Keratinocyte (primary cell): ENCODE measurements at regions not wholly inside any gene's neighbourhood (a gene's known extent, or its start where the extent isn't known, plus 50 kb on each side); places are given as distances from the start of the nearest gene placed in this dataset.

Experiments
- DNase-seq: peaks from one replicate; pipeline ENCODE4 v3.0.0-alpha.2; 2011; ENCODE audit warnings: low read depth, missing footprints, low spot score
- FAIRE-seq: peaks from 2 replicates; lab custom pipeline; 2011; peaks lifted over from hg19 to GRCh38; lab: Jason Lieb, UNC
- H2AFZ ChIP-seq: 2 replicates; pipeline ENCODE4 v1.6.0; 2012; ENCODE audit warnings: low read length, control low read depth, inconsistent platforms; ENCODE audit not compliant: control insufficient read depth
- H3K27ac ChIP-seq: 2 replicates; pipeline ENCODE4 v1.5.1; 2011; ENCODE audit warnings: low read length; ENCODE audit not compliant: control insufficient read depth, insufficient read depth
- H3K27me3 ChIP-seq: 3 replicates; pipeline ENCODE4 v1.6.0; 2011; ENCODE audit warnings: low read length; ENCODE audit not compliant: control insufficient read depth, insufficient read depth; ENCODE audit errors: extremely low read depth
- H3K36me3 ChIP-seq, 2 experiments: 2 replicates in 1 of 2; 3 replicates in 1 of 2; pipeline ENCODE4 v1.5.1; 2011; ENCODE audit warnings: low read length in 2 of 2, mild to moderate bottlenecking in 1 of 2; ENCODE audit not compliant: control insufficient read depth in 2 of 2, insufficient read depth in 2 of 2; ENCODE audit errors: extremely low read depth in 1 of 2
- H3K4me1 ChIP-seq: 3 replicates; pipeline ENCODE4 v1.5.1; 2011; ENCODE audit warnings: low read length; ENCODE audit not compliant: control insufficient read depth, insufficient read depth; ENCODE audit errors: extremely low read depth
- H3K4me2 ChIP-seq: 3 replicates; pipeline ENCODE4 v1.6.0; 2011; ENCODE audit warnings: low read depth, low read length; ENCODE audit not compliant: control insufficient read depth, insufficient read depth; ENCODE audit errors: extremely low read depth
- H3K4me3 ChIP-seq, 3 experiments: fragments of 200-600 bp in 1 of 3; sonication (generic) in 1 of 3; 2 replicates in 2 of 3; 3 replicates in 1 of 3; pipeline ENCODE4 v1.5.1; 2011 to 2016; ENCODE audit warnings: low read length in 3 of 3, mild to moderate bottlenecking in 3 of 3, control low read depth in 2 of 3, inconsistent platforms in 1 of 3, low read depth in 1 of 3, mixed read lengths in 1 of 3, mixed run types in 1 of 3, moderate library complexity in 1 of 3; ENCODE audit not compliant: control insufficient read depth in 2 of 3, insufficient read depth in 2 of 3; ENCODE audit errors: extremely low read depth in 1 of 3
- H3K79me2 ChIP-seq: 2 replicates; pipeline ENCODE4 v1.6.0; 2012; ENCODE audit warnings: low read length; ENCODE audit not compliant: control insufficient read depth, insufficient read depth
- H3K9ac ChIP-seq: 3 replicates; pipeline ENCODE4 v1.6.0; 2011; ENCODE audit warnings: low read length; ENCODE audit not compliant: control insufficient read depth, insufficient read depth; ENCODE audit errors: extremely low read depth
- H3K9me1 ChIP-seq: 3 replicates; pipeline ENCODE4 v1.6.0; 2011; ENCODE audit warnings: low read length; ENCODE audit not compliant: control insufficient read depth, insufficient read depth; ENCODE audit errors: extremely low read depth
- H3K9me3 ChIP-seq: 2 replicates; pipeline ENCODE4 v1.5.1; 2012; ENCODE audit warnings: low read depth, low read length; ENCODE audit not compliant: control insufficient read depth
- H4K20me1 ChIP-seq: 3 replicates; pipeline ENCODE4 v1.6.0; 2011; ENCODE audit warnings: low read length; ENCODE audit not compliant: control insufficient read depth, insufficient read depth; ENCODE audit errors: extremely low read depth
- CTCF ChIP-seq, 3 experiments: IDR thresholded peaks in 1 of 3; conservative IDR thresholded peaks in 1 of 3; optimal IDR thresholded peaks in 1 of 3; 2 replicates in 2 of 3; 3 replicates in 1 of 3; pipeline versions ENCODE3 to v1.5.1; 2011; ENCODE audit warnings: low read length in 3 of 3, mild to moderate bottlenecking in 3 of 3, moderate library complexity in 2 of 3, control low read depth in 1 of 3, inconsistent platforms in 1 of 3; ENCODE audit not compliant: insufficient read depth in 2 of 3; ENCODE audit errors: extremely low read depth in 1 of 3
- EZH2 ChIP-seq: IDR thresholded peaks from one replicate; pipeline ENCODE4 v1.6.1; 2012; ENCODE audit warnings: inconsistent platforms, mild to moderate bottlenecking, low read length, moderate library complexity
- dilution Hi-C: fragments of 300-500 bp; cut with MboI; formaldehyde crosslinking; loops from one replicate; pipeline ENCODE4 v1.7.0; 2020; ENCODE audit warnings: low sequenced_read_pairs; ENCODE audit not compliant: extremely low pct_ligation_motif_present

GRCh38 chr7:25846722-25847121 is 305.3 kb upstream of the NFE2L3 start:
- FAIRE-seq (no peak), DNase-seq (no peak)
- H3K36me3 ChIP-seq = no peaks in the 10 kb centered on the region
- H3K9me1 ChIP-seq = no peaks in the 10 kb centered on the region
- H3K4me1 ChIP-seq = peaks cover under 1% of the 10 kb centered on the region
- H3K27me3 ChIP-seq = no peaks in the 10 kb centered on the region
- no peaks in the 10 kb centered on the region for H3K9me3 ChIP-seq
- dilution Hi-C loops = loop anchor here (25.0 kb wide), 1 partner anchor 259 kb away; no protein-coding TSS in a partner anchor
- no peak overlapping the region for H3K4me2 ChIP-seq
- no peaks in the 10 kb centered on the region for H3K79me2 ChIP-seq
- H3K27ac ChIP-seq = no peak overlapping the region
- TF ChIP-seq EZH2 (no peak), CTCF (optimal IDR thresholded peaks at IDR 0.05 in 1 of 3, IDR thresholded peaks at IDR 0.05 in 1 of 3, conservative IDR thresholded peaks at IDR 0.05 in 1 of 3; ENCODE audit: extremely low read depth in 1 of 3, insufficient read depth in 2 of 3, low read length in 3 of 3) (no peak)
- H3K4me3 ChIP-seq = no peak overlapping the region
- H4K20me1 ChIP-seq = no peaks in the 10 kb centered on the region
- no peak overlapping the region for H2AFZ ChIP-seq
- no peak overlapping the region for H3K9ac ChIP-seq

- Histone ChIP-seq H3K79me2 (no peaks in the 10 kb centered on the region), H3K27ac (no peak overlapping the region), H3K9me1 (no peaks in the 10 kb centered on the region), H3K36me3 (no peaks in the 10 kb centered on the region), H3K9ac (no peak overlapping the region), H3K27me3 (no peaks in the 10 kb centered on the region), H3K4me1 (peaks cover 5% of the 10 kb centered on the region), H3K9me3 (no peaks in the 10 kb centered on the region), H3K4me2 (no peak overlapping the region), H4K20me1 (no peaks in the 10 kb centered on the region), H3K4me3 (no peak overlapping the region), H2AFZ (no peak overlapping the region)
- no peak for FAIRE-seq
- no peak for DNase-seq
- no peak for TF ChIP-seq EZH2
- dilution Hi-C loops = loop anchor here (25.0 kb wide), 1 partner anchor 260 kb away; no protein-coding TSS in a partner anchor
Observed at GRCh38 chr7:25847336-25848070, 304.5 kb upstream of the NFE2L3 start.
